ENCODE measurements at regions not wholly inside any gene's neighbourhood (a gene's known extent, or its start where the extent isn't known, plus 50 kb on each side); places are given as distances from the start of the nearest gene placed in this dataset.
"Not testable (repeated sequence)": the region's sequence is repeated elsewhere in the genome, so short reads cannot be mapped to it uniquely, and the experiment has no call there.

DNA sequence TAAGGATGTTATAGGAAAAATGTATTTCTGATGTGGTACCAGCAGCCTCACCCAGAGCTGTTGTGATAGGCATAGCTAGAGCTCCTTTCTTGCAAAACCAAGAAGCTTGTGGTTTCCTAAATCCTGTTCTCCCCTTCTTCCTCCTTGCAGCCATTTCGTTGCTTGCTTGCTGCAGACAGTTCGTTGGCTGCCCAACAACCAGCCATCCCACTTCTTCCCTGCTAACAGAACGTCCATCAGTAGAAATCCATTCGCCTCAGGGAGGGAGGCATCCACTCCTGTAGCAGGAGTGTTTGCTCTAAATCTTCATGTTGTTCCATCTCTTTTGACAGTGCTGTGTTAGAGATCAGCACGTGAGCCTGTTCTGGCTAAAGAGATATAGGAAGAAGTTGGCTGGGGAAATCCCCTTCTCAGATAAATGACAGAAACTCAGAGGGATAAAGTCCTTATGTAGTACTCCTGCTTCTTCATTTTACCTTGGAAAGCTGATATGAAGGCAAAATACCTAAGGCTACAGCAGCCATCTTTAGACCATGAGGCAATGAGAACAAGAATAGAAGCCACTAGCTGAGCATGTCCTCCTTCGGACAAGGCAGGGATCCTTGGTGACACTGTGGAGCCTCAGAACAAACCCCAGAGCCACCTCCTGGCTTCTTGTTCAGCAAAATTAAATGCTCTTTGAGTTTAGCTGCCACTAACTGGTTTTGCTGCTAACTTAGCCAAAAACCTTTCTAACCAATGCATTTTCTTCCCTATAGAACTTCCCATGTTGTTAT, 68.4 kb upstream of the RELL1 start:
- ATAC-seq: peak in 3 of 4 donors; percentile 72 to 93 (median 79)
- H3K9me3 ChIP-seq: no peaks in the 10 kb centered on the region
- no peak overlapping the region for H3K4me3 ChIP-seq
- intact Hi-C loops (cut with DNase I): no loop called here
- H3K27me3 ChIP-seq (ENCODE audit: insufficient read depth in 3 of 3, low read length in 2 of 3): no peaks in the 10 kb centered on the region
- TF ChIP-seq, protein P1, sequence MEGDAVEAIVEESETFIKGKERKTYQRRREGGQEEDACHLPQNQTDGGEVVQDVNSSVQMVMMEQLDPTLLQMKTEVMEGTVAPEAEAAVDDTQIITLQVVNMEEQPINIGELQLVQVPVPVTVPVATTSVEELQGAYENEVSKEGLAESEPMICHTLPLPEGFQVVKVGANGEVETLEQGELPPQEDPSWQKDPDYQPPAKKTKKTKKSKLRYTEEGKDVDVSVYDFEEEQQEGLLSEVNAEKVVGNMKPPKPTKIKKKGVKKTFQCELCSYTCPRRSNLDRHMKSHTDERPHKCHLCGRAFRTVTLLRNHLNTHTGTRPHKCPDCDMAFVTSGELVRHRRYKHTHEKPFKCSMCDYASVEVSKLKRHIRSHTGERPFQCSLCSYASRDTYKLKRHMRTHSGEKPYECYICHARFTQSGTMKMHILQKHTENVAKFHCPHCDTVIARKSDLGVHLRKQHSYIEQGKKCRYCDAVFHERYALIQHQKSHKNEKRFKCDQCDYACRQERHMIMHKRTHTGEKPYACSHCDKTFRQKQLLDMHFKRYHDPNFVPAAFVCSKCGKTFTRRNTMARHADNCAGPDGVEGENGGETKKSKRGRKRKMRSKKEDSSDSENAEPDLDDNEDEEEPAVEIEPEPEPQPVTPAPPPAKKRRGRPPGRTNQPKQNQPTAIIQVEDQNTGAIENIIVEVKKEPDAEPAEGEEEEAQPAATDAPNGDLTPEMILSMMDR (IDR thresholded peaks at IDR 0.05): no peak
- peak overlapping the region; percentile 42 for H3K27ac ChIP-seq
- H3K36me3 ChIP-seq (ENCODE audit: insufficient read depth in 1 of 2, low read depth in 1 of 2): no peaks in the 10 kb centered on the region
- DNase-seq: no peak
- 52 to 69% (median 56%) methylated on average over 6 of the region's 6 CpGs for WGBS, 3 donors
- H3K4me1 ChIP-seq: peaks cover 11% of the 10 kb centered on the region

DNA sequence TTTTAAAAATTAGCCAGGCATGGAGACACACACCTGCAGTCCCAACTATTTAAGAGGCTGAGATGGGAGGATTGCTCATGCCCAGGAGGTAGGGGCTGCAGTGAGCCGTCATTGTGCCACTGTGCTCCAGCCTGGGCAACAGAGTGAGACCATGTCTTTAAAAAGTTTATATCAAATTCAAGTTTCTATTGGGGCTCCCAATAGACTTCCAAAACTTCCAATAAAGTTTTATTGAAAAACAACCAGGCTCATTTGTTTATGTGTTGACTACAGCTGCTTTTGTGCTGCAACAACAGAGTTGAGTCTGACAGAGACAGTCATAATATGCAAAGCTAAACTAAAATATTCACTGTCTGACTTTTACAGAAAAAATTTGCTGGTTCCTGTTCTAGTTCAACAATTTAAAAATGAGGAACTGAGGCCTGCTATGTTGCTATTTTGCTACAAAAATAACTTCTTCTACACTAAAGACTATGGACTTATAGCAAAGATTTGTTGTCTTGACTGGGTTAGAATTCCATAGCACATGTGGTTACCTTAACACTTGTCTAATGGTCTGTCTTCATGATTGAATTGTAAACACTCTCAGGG, 63.3 kb upstream of the RELL1 start:
- Histone ChIP-seq H3K4me1 (peaks cover 5% of the 10 kb centered on the region), H3K9me3 (no peaks in the 10 kb centered on the region), H3K4me3 (no peak overlapping the region), H3K27ac (no peak overlapping the region), H3K36me3 (ENCODE audit: insufficient read depth in 1 of 2, low read depth in 1 of 2) (no peaks in the 10 kb centered on the region), H3K27me3 (ENCODE audit: insufficient read depth in 3 of 3, low read length in 2 of 3) (no peaks in the 10 kb centered on the region)
- TF ChIP-seq, protein P1 (IDR thresholded peaks at IDR 0.05): no peak
- DNase-seq: no peak
- WGBS, 3 donors: 95 to 98% (median 96%) methylated on average over 1 of the region's 1 CpG
- no peak for ATAC-seq
- intact Hi-C loops (cut with DNase I): no loop called here

DNA sequence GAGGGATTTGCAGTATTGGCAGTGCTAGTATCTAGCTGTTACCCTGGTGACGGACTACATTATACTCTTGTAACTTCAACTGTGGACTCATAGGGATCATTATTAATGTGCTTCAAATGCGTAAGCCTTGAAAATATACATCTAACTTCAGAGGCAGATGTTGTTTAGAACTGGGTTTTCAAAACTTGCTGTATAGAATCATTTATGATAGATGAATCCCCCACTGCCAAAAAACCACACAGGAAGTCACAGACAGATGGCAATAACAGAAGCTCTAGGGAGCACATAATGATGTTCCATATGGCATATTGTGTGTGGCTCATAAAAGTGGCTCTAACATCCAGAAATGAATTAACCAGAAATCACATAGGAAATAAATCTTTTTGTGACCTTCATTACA, 62.3 kb upstream of the RELL1 start:
- no peaks in the 10 kb centered on the region for H3K27me3 ChIP-seq (ENCODE audit: insufficient read depth in 3 of 3, low read length in 2 of 3)
- TF ChIP-seq, protein P1 (IDR thresholded peaks at IDR 0.05): no peak
- intact Hi-C loops (cut with DNase I): no loop called here
- H3K4me3 ChIP-seq: no peak overlapping the region
- no peak for DNase-seq
- H3K9me3 ChIP-seq: no peaks in the 10 kb centered on the region
- 61 to 77% (median 74%) methylated on average over 2 of the region's 2 CpGs for WGBS, 3 donors
- no peak overlapping the region for H3K27ac ChIP-seq
- H3K36me3 ChIP-seq (ENCODE audit: insufficient read depth in 1 of 2, low read depth in 1 of 2): no peaks in the 10 kb centered on the region
- no peaks in the 10 kb centered on the region for H3K4me1 ChIP-seq
- ATAC-seq: no peak

DNA sequence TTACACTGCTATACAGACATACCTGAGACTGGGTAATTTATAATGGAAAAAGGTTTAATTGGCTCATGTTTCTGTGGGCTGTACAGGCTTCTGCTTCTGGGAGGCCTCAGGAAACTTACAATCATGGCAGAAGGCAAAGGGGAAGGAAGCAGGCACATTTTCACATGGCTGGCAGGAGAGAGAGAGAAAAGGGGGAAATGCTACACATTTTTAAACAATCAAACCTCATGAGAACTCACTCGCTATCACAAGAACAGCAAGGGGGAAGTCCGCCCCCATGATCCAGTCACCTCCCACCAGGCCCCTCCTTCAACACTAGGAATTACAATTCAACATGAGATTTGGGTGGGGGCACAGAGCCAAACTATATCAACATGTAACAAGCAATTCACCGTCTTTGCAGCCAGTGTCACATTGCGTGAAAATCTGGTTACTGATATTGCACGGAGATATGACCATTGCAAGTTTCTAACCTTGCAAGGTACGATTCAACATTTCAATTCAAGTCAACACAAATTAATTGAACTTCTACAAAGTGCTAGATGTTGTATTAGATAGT, 61.7 kb upstream of the RELL1 start:
- no peak overlapping the region for H3K27ac ChIP-seq
- TF ChIP-seq, protein P1 (IDR thresholded peaks at IDR 0.05): no peak
- H3K27me3 ChIP-seq (ENCODE audit: insufficient read depth in 3 of 3, low read length in 2 of 3): no peaks in the 10 kb centered on the region
- intact Hi-C loops (cut with DNase I): no loop called here
- DNase-seq (no peak), ATAC-seq (no peak)
- no peak overlapping the region for H3K4me3 ChIP-seq
- WGBS, 3 donors: 63 to 71% (median 64%) methylated on average over 6 of the region's 6 CpGs
- H3K36me3 ChIP-seq (ENCODE audit: insufficient read depth in 1 of 2, low read depth in 1 of 2): no peaks in the 10 kb centered on the region
- H3K9me3 ChIP-seq: no peaks in the 10 kb centered on the region
- H3K4me1 ChIP-seq: no peaks in the 10 kb centered on the region

DNA sequence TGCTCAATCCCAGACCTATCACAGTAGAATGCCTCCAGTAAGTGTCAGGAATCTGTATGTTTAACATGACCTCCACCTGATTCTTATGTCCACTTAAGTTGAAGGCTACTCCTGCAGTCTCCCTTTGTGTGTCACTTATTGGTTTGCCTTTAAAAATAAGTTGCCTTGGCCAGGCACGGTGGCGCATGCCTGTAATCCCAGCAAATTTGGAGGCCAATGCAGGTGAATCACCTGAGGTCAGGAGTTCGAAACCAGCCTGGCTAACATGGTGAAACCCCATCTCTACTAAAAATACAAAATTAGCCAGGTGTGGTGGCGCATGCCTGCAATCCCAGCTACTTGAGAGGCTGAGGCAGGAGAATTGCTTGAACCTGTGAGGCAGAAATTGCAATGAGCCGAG, 60.7 kb upstream of the RELL1 start:
- H3K4me3 ChIP-seq; H3K27ac ChIP-seq; H3K27me3 ChIP-seq (ENCODE audit: insufficient read depth in 3 of 3, low read length in 2 of 3); DNase-seq; H3K4me1 ChIP-seq; H3K9me3 ChIP-seq; intact Hi-C loops (cut with DNase I); H3K36me3 ChIP-seq (ENCODE audit: insufficient read depth in 1 of 2, low read depth in 1 of 2); ATAC-seq: not testable (repeated sequence)
- WGBS, 3 donors: 85 to 88% (median 87%) methylated on average over 5 of the region's 5 CpGs
